ENCODE measurements at regions not wholly inside any gene's neighbourhood (a gene's known extent, or its start where the extent isn't known, plus 50 kb on each side); places are given as distances from the start of the nearest gene placed in this dataset.

GRCh38 chr16:9527976-9528375, 436.5 kb downstream of the HAPSTR1 start:
- no peaks in the 10 kb centered on the region for H3K36me3 Mint-ChIP-seq (ENCODE audit: low read depth)
- no peak for ATAC-seq (replicated peaks)
- H3K4me1 Mint-ChIP-seq: no peaks in the 10 kb centered on the region
- H3K4me3 Mint-ChIP-seq: no peak overlapping the region
- no peak overlapping the region for H3K27ac Mint-ChIP-seq
- no peaks in the 10 kb centered on the region for H3K27me3 Mint-ChIP-seq
- H3K9me3 Mint-ChIP-seq: peaks cover 19% of the 10 kb centered on the region

GRCh38 chr16:9528511-9529079, 437.2 kb downstream of the HAPSTR1 start:
- no peak overlapping the region for H3K27ac Mint-ChIP-seq
- H3K36me3 Mint-ChIP-seq (ENCODE audit: low read depth): no peaks in the 10 kb centered on the region
- no peaks in the 10 kb centered on the region for H3K27me3 Mint-ChIP-seq
- H3K4me1 Mint-ChIP-seq: no peaks in the 10 kb centered on the region
- peaks cover 19% of the 10 kb centered on the region for H3K9me3 Mint-ChIP-seq
- no peak overlapping the region for H3K4me3 Mint-ChIP-seq
- no peak for ATAC-seq (replicated peaks)

GRCh38 chr16:9533042-9533441, 441.6 kb downstream of the HAPSTR1 start:
- H3K9me3 Mint-ChIP-seq: peaks cover 14% of the 10 kb centered on the region
- no peak overlapping the region for H3K27ac Mint-ChIP-seq
- H3K4me1 Mint-ChIP-seq: no peaks in the 10 kb centered on the region

GRCh38 chr16:9534759-9535158, 443.3 kb downstream of the HAPSTR1 start:
- no peak for ATAC-seq (replicated peaks)
- H3K4me1 Mint-ChIP-seq: no peaks in the 10 kb centered on the region
- no peak overlapping the region for H3K27ac Mint-ChIP-seq
- H3K27me3 Mint-ChIP-seq: no peaks in the 10 kb centered on the region
- H3K36me3 Mint-ChIP-seq (ENCODE audit: low read depth): no peaks in the 10 kb centered on the region
- peaks cover 14% of the 10 kb centered on the region for H3K9me3 Mint-ChIP-seq
- no peak overlapping the region for H3K4me3 Mint-ChIP-seq

More at GRCh38 chr16:9533042-9533441, 441.6 kb downstream of the HAPSTR1 start:
- Mint-ChIP-seq H3K4me3 (no peak overlapping the region), H3K36me3 (ENCODE audit: low read depth) (no peaks in the 10 kb centered on the region), H3K27me3 (no peaks in the 10 kb centered on the region)
- no peak for ATAC-seq (replicated peaks)

- Mint-ChIP-seq H3K27ac (no peak overlapping the region), H3K4me3 (no peak overlapping the region), H3K36me3 (ENCODE audit: low read depth) (no peaks in the 10 kb centered on the region), H3K4me1 (no peaks in the 10 kb centered on the region), H3K27me3 (no peaks in the 10 kb centered on the region), H3K9me3 (peaks cover 19% of the 10 kb centered on the region)
- ATAC-seq (replicated peaks): no peak
Measured at GRCh38 chr16:9536905-9537304, 445.5 kb downstream of the HAPSTR1 start.

GRCh38 chr16:9539346-9539745, 447.9 kb downstream of the HAPSTR1 start:
- H3K36me3 Mint-ChIP-seq (ENCODE audit: low read depth): no peaks in the 10 kb centered on the region

GRCh38 chr16:9541723-9542122, 450.3 kb downstream of the HAPSTR1 start:
- H3K36me3 Mint-ChIP-seq (ENCODE audit: low read depth): no peaks in the 10 kb centered on the region
- H3K9me3 Mint-ChIP-seq: peaks cover 18% of the 10 kb centered on the region
- H3K27ac Mint-ChIP-seq: no peak overlapping the region
- ATAC-seq (replicated peaks): no peak
- H3K27me3 Mint-ChIP-seq: no peaks in the 10 kb centered on the region
- H3K4me1 Mint-ChIP-seq: no peaks in the 10 kb centered on the region
- H3K4me3 Mint-ChIP-seq: no peak overlapping the region

More at GRCh38 chr16:9539346-9539745, 447.9 kb downstream of the HAPSTR1 start:
- H3K4me1 Mint-ChIP-seq: no peaks in the 10 kb centered on the region
- no peak overlapping the region for H3K4me3 Mint-ChIP-seq
- H3K9me3 Mint-ChIP-seq: peaks cover 19% of the 10 kb centered on the region
- no peak overlapping the region for H3K27ac Mint-ChIP-seq
- no peaks in the 10 kb centered on the region for H3K27me3 Mint-ChIP-seq
- ATAC-seq (replicated peaks): no peak

- peaks cover 13% of the 10 kb centered on the region for H3K9me3 Mint-ChIP-seq
- H3K27ac Mint-ChIP-seq: no peak overlapping the region
- H3K4me3 Mint-ChIP-seq: no peak overlapping the region
Measured at GRCh38 chr16:9542165-9542755, 450.8 kb downstream of the HAPSTR1 start.

GRCh38 chr16:9545522-9546437, 454.3 kb downstream of the HAPSTR1 start:
- no peak for ATAC-seq (replicated peaks)
- Mint-ChIP-seq H3K9me3 (peaks cover 13% of the 10 kb centered on the region), H3K36me3 (ENCODE audit: low read depth) (no peaks in the 10 kb centered on the region), H3K27ac (no peak overlapping the region), H3K4me3 (no peak overlapping the region), H3K4me1 (no peaks in the 10 kb centered on the region), H3K27me3 (no peaks in the 10 kb centered on the region)

More at GRCh38 chr16:9542165-9542755, 450.8 kb downstream of the HAPSTR1 start:
- H3K27me3 Mint-ChIP-seq: no peaks in the 10 kb centered on the region
- H3K36me3 Mint-ChIP-seq (ENCODE audit: low read depth): no peaks in the 10 kb centered on the region
- no peaks in the 10 kb centered on the region for H3K4me1 Mint-ChIP-seq
- no peak for ATAC-seq (replicated peaks)

GRCh38 chr16:9546438-9546786, 455.0 kb downstream of the HAPSTR1 start:
- Mint-ChIP-seq H3K4me1 (no peaks in the 10 kb centered on the region), H3K4me3 (no peak overlapping the region), H3K36me3 (ENCODE audit: low read depth) (no peaks in the 10 kb centered on the region), H3K9me3 (peaks cover 13% of the 10 kb centered on the region), H3K27ac (no peak overlapping the region), H3K27me3 (no peaks in the 10 kb centered on the region)
- ATAC-seq (replicated peaks): no peak

GRCh38 chr16:9549487-9549886, 458.0 kb downstream of the HAPSTR1 start:
- H3K4me3 Mint-ChIP-seq: no peak overlapping the region
- no peak for ATAC-seq (replicated peaks)
- H3K27ac Mint-ChIP-seq: no peak overlapping the region
- no peaks in the 10 kb centered on the region for H3K4me1 Mint-ChIP-seq
- H3K36me3 Mint-ChIP-seq (ENCODE audit: low read depth): no peaks in the 10 kb centered on the region
- H3K9me3 Mint-ChIP-seq: peaks cover 8% of the 10 kb centered on the region
- H3K27me3 Mint-ChIP-seq: no peaks in the 10 kb centered on the region

- no peaks in the 10 kb centered on the region for H3K4me1 Mint-ChIP-seq
- H3K9me3 Mint-ChIP-seq: no peaks in the 10 kb centered on the region
- H3K4me3 Mint-ChIP-seq: no peak overlapping the region
- H3K27ac Mint-ChIP-seq: no peak overlapping the region
- H3K36me3 Mint-ChIP-seq (ENCODE audit: low read depth): no peaks in the 10 kb centered on the region
- no peak for ATAC-seq (replicated peaks)
- no peaks in the 10 kb centered on the region for H3K27me3 Mint-ChIP-seq
Measured at GRCh38 chr16:9555051-9555450, 463.6 kb downstream of the HAPSTR1 start.

GRCh38 chr16:9556949-9557665, 465.7 kb downstream of the HAPSTR1 start:
- H3K27me3 Mint-ChIP-seq: no peaks in the 10 kb centered on the region
- no peak overlapping the region for H3K27ac Mint-ChIP-seq
- H3K9me3 Mint-ChIP-seq: no peaks in the 10 kb centered on the region
- no peak for ATAC-seq (replicated peaks)
- H3K4me3 Mint-ChIP-seq: no peak overlapping the region
- H3K4me1 Mint-ChIP-seq: no peaks in the 10 kb centered on the region
- no peaks in the 10 kb centered on the region for H3K36me3 Mint-ChIP-seq (ENCODE audit: low read depth)

- H3K4me3 Mint-ChIP-seq: no peak overlapping the region
- no peaks in the 10 kb centered on the region for H3K27me3 Mint-ChIP-seq
- H3K9me3 Mint-ChIP-seq: no peaks in the 10 kb centered on the region
- no peak overlapping the region for H3K27ac Mint-ChIP-seq
- H3K4me1 Mint-ChIP-seq: no peaks in the 10 kb centered on the region
- no peaks in the 10 kb centered on the region for H3K36me3 Mint-ChIP-seq (ENCODE audit: low read depth)
- ATAC-seq (replicated peaks): no peak
Measured at GRCh38 chr16:9557713-9558112, 466.3 kb downstream of the HAPSTR1 start.
